ENCODE measurements at regions not wholly inside any gene's neighbourhood (a gene's known extent, or its start where the extent isn't known, plus 50 kb on each side); places are given as distances from the start of the nearest gene placed in this dataset.

- TF ChIP-seq JUND (IDR thresholded peaks at IDR 0.05; ENCODE audit: low read depth, low read length), result no peak
- no peak for TF ChIP-seq NR2C2 (IDR thresholded peaks at IDR 0.05; ENCODE audit: borderline replicate concordance, control insufficient read depth, insufficient read length, low read depth)
These were observed 85.9 kb upstream of the TBC1D3K start for GRCh38 chr17:37838276-37838675.

Data from GM12878 (cell line).